ENCODE measurements at regions not wholly inside any gene's neighbourhood (a gene's known extent, or its start where the extent isn't known, plus 50 kb on each side); places are given as distances from the start of the nearest gene placed in this dataset.

DNA sequence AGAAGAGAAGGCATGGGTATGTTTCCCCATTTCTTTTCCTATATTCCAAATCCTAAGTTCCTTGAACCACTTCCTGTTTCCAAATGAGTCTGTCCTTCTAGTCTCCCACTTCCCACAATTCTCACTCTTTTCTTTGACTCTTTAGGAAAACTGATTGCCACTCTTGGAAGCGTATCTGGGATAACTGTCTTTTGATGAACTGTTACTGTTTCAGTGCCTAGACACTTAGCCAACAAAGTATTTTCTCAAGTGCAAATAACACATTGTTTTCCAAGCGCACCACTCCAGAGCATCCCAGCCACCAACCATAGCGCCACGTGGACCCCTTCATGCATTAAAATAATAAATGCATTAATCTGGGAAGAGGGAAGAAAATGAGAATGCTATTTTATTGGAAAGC, 342.8 kb downstream of the MTX2 start:
- H3K36me3 Mint-ChIP-seq (ENCODE audit: low read depth), result no peaks in the 10 kb centered on the region
- no peak for DNase-seq
- H3K4me1 Mint-ChIP-seq (ENCODE audit: low read depth), result peaks cover 39% of the 10 kb centered on the region
- H3K4me3 Mint-ChIP-seq, result no peak overlapping the region
- H3K27me3 Mint-ChIP-seq (ENCODE audit: insufficient read depth), result no peaks in the 10 kb centered on the region; the same call in 1 of the 2 replicates
- H3K9me3 Mint-ChIP-seq, result no peaks in the 10 kb centered on the region
- no peak overlapping the region for H3K27ac Mint-ChIP-seq
- TF ChIP-seq, protein P1, sequence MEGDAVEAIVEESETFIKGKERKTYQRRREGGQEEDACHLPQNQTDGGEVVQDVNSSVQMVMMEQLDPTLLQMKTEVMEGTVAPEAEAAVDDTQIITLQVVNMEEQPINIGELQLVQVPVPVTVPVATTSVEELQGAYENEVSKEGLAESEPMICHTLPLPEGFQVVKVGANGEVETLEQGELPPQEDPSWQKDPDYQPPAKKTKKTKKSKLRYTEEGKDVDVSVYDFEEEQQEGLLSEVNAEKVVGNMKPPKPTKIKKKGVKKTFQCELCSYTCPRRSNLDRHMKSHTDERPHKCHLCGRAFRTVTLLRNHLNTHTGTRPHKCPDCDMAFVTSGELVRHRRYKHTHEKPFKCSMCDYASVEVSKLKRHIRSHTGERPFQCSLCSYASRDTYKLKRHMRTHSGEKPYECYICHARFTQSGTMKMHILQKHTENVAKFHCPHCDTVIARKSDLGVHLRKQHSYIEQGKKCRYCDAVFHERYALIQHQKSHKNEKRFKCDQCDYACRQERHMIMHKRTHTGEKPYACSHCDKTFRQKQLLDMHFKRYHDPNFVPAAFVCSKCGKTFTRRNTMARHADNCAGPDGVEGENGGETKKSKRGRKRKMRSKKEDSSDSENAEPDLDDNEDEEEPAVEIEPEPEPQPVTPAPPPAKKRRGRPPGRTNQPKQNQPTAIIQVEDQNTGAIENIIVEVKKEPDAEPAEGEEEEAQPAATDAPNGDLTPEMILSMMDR (IDR thresholded peaks at IDR 0.05), result no peak

DNA sequence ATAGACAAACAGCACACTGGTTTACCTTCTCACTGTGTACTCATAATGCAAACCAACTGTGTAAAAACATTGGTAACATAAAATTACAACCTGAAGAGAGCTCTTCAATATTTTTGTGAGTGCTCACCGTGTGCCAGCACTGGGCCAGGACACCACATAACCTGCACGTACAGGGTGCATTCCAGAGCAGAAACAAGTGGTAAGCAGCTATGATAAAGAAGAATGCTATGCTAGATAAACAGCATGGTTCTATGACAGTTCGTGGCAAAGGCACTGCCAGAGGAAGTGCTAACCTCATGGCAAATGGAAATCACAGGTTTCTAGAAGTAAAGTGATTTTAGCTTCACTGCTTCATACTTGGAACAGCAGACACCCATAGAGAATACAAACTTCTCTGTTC, 343.5 kb downstream of the MTX2 start:
- peaks cover 39% of the 10 kb centered on the region for H3K4me1 Mint-ChIP-seq (ENCODE audit: low read depth)
- no peaks in the 10 kb centered on the region for H3K9me3 Mint-ChIP-seq
- H3K27ac Mint-ChIP-seq, result no peak overlapping the region
- H3K27me3 Mint-ChIP-seq (ENCODE audit: insufficient read depth), result no peaks in the 10 kb centered on the region; the same call in 1 of the 2 replicates
- peak; percentile 23 for DNase-seq
- H3K36me3 Mint-ChIP-seq (ENCODE audit: low read depth), result no peaks in the 10 kb centered on the region
- TF ChIP-seq, protein P1 (IDR thresholded peaks at IDR 0.05), result no peak
- H3K4me3 Mint-ChIP-seq, result no peak overlapping the region

DNA sequence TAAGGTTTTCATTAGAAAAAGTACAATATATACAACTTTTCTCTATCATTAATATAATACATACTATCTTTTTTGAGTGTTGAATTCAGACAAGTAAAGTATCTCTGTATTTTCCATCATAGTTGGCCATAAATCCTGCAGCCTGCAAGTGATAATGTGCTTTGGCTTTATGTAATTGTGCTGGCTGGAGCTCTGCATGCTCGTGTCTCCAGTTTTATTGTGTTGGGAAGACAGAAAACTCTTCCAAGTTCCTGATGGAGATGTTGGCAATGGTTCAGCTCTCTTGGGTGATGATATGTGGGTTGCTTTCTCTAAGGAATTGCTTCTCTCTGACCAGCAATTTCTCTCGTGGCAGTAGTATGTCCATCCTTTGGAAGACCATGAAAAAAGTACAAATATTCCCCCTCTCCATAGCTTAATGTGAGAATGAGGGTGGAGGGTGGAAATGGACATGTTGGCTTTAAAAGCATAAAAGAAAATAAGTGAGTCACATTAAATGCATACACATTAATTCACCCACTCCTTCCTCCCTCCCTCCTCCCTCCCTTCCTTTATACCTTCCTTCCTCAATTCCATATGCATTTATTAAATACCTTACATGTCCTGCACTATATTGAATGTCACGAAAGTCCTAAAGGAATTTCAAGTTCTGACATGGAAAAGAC, 344.2 kb downstream of the MTX2 start:
- H3K4me1 Mint-ChIP-seq (ENCODE audit: low read depth), result peaks cover 39% of the 10 kb centered on the region
- H3K27ac Mint-ChIP-seq, result no peak overlapping the region
- TF ChIP-seq, protein P1 (IDR thresholded peaks at IDR 0.05), result no peak
- peak; percentile 16 for DNase-seq
- no peak overlapping the region for H3K4me3 Mint-ChIP-seq
- H3K36me3 Mint-ChIP-seq (ENCODE audit: low read depth), result no peaks in the 10 kb centered on the region
- H3K27me3 Mint-ChIP-seq (ENCODE audit: insufficient read depth), result no peaks in the 10 kb centered on the region; the same call in 1 of the 2 replicates
- no peaks in the 10 kb centered on the region for H3K9me3 Mint-ChIP-seq

DNA sequence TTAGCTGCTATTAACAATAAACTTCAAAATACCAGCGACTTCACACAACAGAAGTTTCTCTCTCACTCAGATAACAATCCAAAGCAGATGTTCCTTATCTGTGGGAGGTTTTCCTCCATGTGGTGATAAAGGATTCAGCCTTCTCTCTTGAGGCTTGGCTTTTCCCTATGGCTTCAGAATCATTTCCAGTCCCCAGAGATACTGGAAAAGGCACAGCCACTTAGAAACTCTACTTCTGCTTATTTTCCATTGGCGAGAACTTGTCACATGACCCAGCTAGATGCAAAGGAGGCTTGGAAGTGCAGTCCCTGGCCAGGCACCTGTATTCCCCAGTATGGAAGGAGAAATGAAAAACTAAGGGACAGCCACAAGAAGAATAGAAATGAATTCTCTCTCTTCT, 344.8 kb downstream of the MTX2 start:
- no peak for DNase-seq
- TF ChIP-seq, protein P1 (IDR thresholded peaks at IDR 0.05), result no peak
- Mint-ChIP-seq H3K27me3 (ENCODE audit: insufficient read depth) (no peaks in the 10 kb centered on the region; the same call in 1 of the 2 replicates), H3K4me3 (no peak overlapping the region), H3K9me3 (no peaks in the 10 kb centered on the region), H3K4me1 (ENCODE audit: low read depth) (peaks cover 39% of the 10 kb centered on the region), H3K36me3 (ENCODE audit: low read depth) (no peaks in the 10 kb centered on the region), H3K27ac (no peak overlapping the region)

DNA sequence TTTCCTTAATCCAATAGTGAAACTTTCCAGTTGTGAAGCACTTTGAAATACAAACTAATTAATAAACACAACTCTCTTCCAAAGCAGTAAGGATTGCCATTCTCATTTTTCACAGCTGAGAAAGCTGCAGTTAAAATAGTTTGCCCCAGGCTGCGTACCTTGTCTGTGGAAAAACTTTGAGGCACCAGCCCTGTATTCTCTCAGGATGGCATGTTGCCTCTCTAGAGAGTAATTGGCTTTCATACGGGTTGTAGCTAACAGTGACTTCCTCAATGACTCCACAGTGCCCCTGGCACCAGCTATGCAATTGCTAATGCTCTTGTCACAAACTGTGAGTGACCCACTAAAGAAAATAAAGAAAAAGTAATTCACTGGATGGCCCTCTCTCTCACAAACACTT, 345.7 kb downstream of the MTX2 start:
- no peak overlapping the region for H3K4me3 Mint-ChIP-seq
- DNase-seq, result no peak
- peaks cover 39% of the 10 kb centered on the region for H3K4me1 Mint-ChIP-seq (ENCODE audit: low read depth)
- H3K9me3 Mint-ChIP-seq, result no peaks in the 10 kb centered on the region
- no peaks in the 10 kb centered on the region for H3K36me3 Mint-ChIP-seq (ENCODE audit: low read depth)
- TF ChIP-seq, protein P1 (IDR thresholded peaks at IDR 0.05), result no peak
- H3K27ac Mint-ChIP-seq, result no peak overlapping the region
- H3K27me3 Mint-ChIP-seq (ENCODE audit: insufficient read depth), result no peaks in the 10 kb centered on the region; the same call in 1 of the 2 replicates
